ENCODE measurements at regions not wholly inside any gene's neighbourhood (a gene's known extent, or its start where the extent isn't known, plus 50 kb on each side); places are given as distances from the start of the nearest gene placed in this dataset.

GRCh38 chr5:20348321-20348720 lies 360.3 kb upstream of the CDH18 start:
- Histone ChIP-seq H3K4me3 (IDR thresholded peaks at IDR 0.05; ENCODE audit: insufficient read depth, low read depth, low read length) (no peak overlapping the region), H3K4me1 (ENCODE audit: low read depth, poor library complexity, severe bottlenecking) (no peaks in the 10 kb centered on the region), H2AFZ (ENCODE audit: low read depth) (no peak overlapping the region), H4K20me1 (ENCODE audit: insufficient read depth) (no peaks in the 10 kb centered on the region), H3K79me2 (ENCODE audit: insufficient read depth, low read depth) (no peaks in the 10 kb centered on the region), H3K36me3 (ENCODE audit: insufficient read depth) (no peaks in the 10 kb centered on the region), H3K27me3 (ENCODE audit: insufficient read depth, low read depth) (no peaks in the 10 kb centered on the region), H3K9ac (no peak overlapping the region), H3K27ac (no peak overlapping the region), H3K4me2 (no peak overlapping the region)
- TF ChIP-seq, protein P1, sequence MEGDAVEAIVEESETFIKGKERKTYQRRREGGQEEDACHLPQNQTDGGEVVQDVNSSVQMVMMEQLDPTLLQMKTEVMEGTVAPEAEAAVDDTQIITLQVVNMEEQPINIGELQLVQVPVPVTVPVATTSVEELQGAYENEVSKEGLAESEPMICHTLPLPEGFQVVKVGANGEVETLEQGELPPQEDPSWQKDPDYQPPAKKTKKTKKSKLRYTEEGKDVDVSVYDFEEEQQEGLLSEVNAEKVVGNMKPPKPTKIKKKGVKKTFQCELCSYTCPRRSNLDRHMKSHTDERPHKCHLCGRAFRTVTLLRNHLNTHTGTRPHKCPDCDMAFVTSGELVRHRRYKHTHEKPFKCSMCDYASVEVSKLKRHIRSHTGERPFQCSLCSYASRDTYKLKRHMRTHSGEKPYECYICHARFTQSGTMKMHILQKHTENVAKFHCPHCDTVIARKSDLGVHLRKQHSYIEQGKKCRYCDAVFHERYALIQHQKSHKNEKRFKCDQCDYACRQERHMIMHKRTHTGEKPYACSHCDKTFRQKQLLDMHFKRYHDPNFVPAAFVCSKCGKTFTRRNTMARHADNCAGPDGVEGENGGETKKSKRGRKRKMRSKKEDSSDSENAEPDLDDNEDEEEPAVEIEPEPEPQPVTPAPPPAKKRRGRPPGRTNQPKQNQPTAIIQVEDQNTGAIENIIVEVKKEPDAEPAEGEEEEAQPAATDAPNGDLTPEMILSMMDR (conservative IDR thresholded peaks at IDR 0.05; ENCODE audit: low read depth, low read length): no peak

DNA sequence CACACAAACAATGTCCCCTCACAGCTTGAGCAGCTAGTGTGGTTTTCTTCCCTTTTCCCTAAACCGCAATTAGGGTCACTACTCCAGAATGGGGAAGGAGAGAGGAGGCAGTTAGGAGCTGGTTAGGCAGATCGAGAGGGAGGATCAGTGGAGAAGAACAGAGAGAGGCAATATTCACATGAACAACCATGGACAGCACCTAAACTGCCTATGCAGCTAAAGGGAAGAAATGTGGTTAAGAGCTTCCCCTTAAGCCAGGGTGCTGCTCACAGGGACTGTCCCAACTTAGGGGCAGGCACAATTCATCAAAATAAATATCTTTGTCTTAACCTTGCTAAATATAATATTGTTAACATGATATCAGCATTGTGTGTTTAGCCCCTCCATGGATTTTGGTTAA lies 359.3 kb upstream of the CDH18 start:
- TF ChIP-seq, protein P1 (conservative IDR thresholded peaks at IDR 0.05; ENCODE audit: low read depth, low read length): no peak
- Histone ChIP-seq H3K4me3 (IDR thresholded peaks at IDR 0.05; ENCODE audit: insufficient read depth, low read depth, low read length) (no peak overlapping the region), H3K4me1 (ENCODE audit: low read depth, poor library complexity, severe bottlenecking) (no peaks in the 10 kb centered on the region), H3K9ac (no peak overlapping the region), H2AFZ (ENCODE audit: low read depth) (no peak overlapping the region), H3K27me3 (ENCODE audit: insufficient read depth, low read depth) (no peaks in the 10 kb centered on the region), H3K27ac (no peak overlapping the region), H3K4me2 (no peak overlapping the region), H4K20me1 (ENCODE audit: insufficient read depth) (no peaks in the 10 kb centered on the region), H3K36me3 (ENCODE audit: insufficient read depth) (no peaks in the 10 kb centered on the region), H3K79me2 (ENCODE audit: insufficient read depth, low read depth) (no peaks in the 10 kb centered on the region)

- Histone ChIP-seq H3K79me2 (ENCODE audit: insufficient read depth, low read depth) (no peaks in the 10 kb centered on the region), H4K20me1 (ENCODE audit: insufficient read depth) (no peaks in the 10 kb centered on the region), H3K27ac (no peak overlapping the region), H3K36me3 (ENCODE audit: insufficient read depth) (no peaks in the 10 kb centered on the region), H3K27me3 (ENCODE audit: insufficient read depth, low read depth) (no peaks in the 10 kb centered on the region), H2AFZ (ENCODE audit: low read depth) (no peak overlapping the region), H3K4me3 (IDR thresholded peaks at IDR 0.05; ENCODE audit: insufficient read depth, low read depth, low read length) (no peak overlapping the region), H3K9ac (no peak overlapping the region), H3K4me2 (no peak overlapping the region), H3K4me1 (ENCODE audit: low read depth, poor library complexity, severe bottlenecking) (no peaks in the 10 kb centered on the region)
- TF ChIP-seq, protein P1 (conservative IDR thresholded peaks at IDR 0.05; ENCODE audit: low read depth, low read length): no peak
These were observed 352.1 kb upstream of the CDH18 start for GRCh38 chr5:20340126-20340525.

- H3K79me2 ChIP-seq (ENCODE audit: insufficient read depth, low read depth): no peaks in the 10 kb centered on the region
- no peak overlapping the region for H2AFZ ChIP-seq (ENCODE audit: low read depth)
- no peaks in the 10 kb centered on the region for H3K27me3 ChIP-seq (ENCODE audit: insufficient read depth, low read depth)
- H3K9ac ChIP-seq: no peak overlapping the region
- no peak overlapping the region for H3K27ac ChIP-seq
- no peak overlapping the region for H3K4me3 ChIP-seq (IDR thresholded peaks at IDR 0.05; ENCODE audit: insufficient read depth, low read depth, low read length)
- no peaks in the 10 kb centered on the region for H3K36me3 ChIP-seq (ENCODE audit: insufficient read depth)
- H3K4me2 ChIP-seq: no peak overlapping the region
- TF ChIP-seq, protein P1 (conservative IDR thresholded peaks at IDR 0.05; ENCODE audit: low read depth, low read length): no peak; the same call in 1 of the 2 replicates
- no peaks in the 10 kb centered on the region for H4K20me1 ChIP-seq (ENCODE audit: insufficient read depth)
- no peaks in the 10 kb centered on the region for H3K4me1 ChIP-seq (ENCODE audit: low read depth, poor library complexity, severe bottlenecking)
These were observed 348.0 kb upstream of the CDH18 start for GRCh38 chr5:20335978-20336377.

All from KMS-11 (cell line).